GM21367 (cell line): ENCODE measurements at regions not wholly inside any gene's neighbourhood (a gene's known extent, or its start where the extent isn't known, plus 50 kb on each side); places are given as distances from the start of the nearest gene placed in this dataset.
"Not testable (repeated sequence)": the region's sequence is repeated elsewhere in the genome, so short reads cannot be mapped to it uniquely, and the experiment has no call there.

ENCODE experiments used
- ATAC-seq: cut with Tn5 transposase; IDR thresholded peaks from one replicate; pipeline ENCODE4 v1.9.1; 2021; ENCODE audit not compliant: unreplicated experiment

- ATAC-seq: no peak
Measured at GRCh38 chr20:22942742-22943141, 92.4 kb upstream of the SSTR4 start.

GRCh38 chr20:22944062-22944461, 91.0 kb upstream of the SSTR4 start:
- ATAC-seq: no peak

GRCh38 chr20:22944936-22945335, 90.2 kb upstream of the SSTR4 start:
- ATAC-seq: no peak

GRCh38 chr20:22946596-22946995, 88.5 kb upstream of the SSTR4 start:
- ATAC-seq: no peak

- no peak for ATAC-seq
Measured at GRCh38 chr20:22949331-22950109, 85.6 kb upstream of the SSTR4 start.

GRCh38 chr20:22951966-22952365, 83.1 kb upstream of the SSTR4 start:
- no peak for ATAC-seq

- ATAC-seq: no peak
Measured at GRCh38 chr20:22954661-22955060, 80.5 kb upstream of the SSTR4 start.

GRCh38 chr20:22958390-22958789, 76.7 kb upstream of the SSTR4 start:
- ATAC-seq: no peak

- no peak for ATAC-seq
Measured at GRCh38 chr20:22962567-22963439, 72.3 kb upstream of the SSTR4 start.

- ATAC-seq: no peak
Measured at GRCh38 chr20:22963581-22963980, 71.5 kb upstream of the SSTR4 start.

GRCh38 chr20:22966787-22967464, 68.2 kb upstream of the SSTR4 start:
- ATAC-seq: no peak

GRCh38 chr20:22967706-22968105, 67.4 kb upstream of the SSTR4 start:
- not testable (repeated sequence) for ATAC-seq

GRCh38 chr20:22969031-22969430, 66.1 kb upstream of the SSTR4 start:
- ATAC-seq: not testable (repeated sequence)

- ATAC-seq: not testable (repeated sequence)
Measured at GRCh38 chr20:22971077-22971476, 64.0 kb upstream of the SSTR4 start.

GRCh38 chr20:22974354-22974753, 60.8 kb upstream of the SSTR4 start:
- no peak for ATAC-seq

- no peak for ATAC-seq
Measured at GRCh38 chr20:22977047-22977785, 57.9 kb upstream of the SSTR4 start.

GRCh38 chr20:22984008-22984407, 51.1 kb upstream of the SSTR4 start:
- no peak for ATAC-seq

- ATAC-seq: no peak
Measured at GRCh38 chr20:22984606-22985005, 50.5 kb upstream of the SSTR4 start.

- ATAC-seq: no peak
Measured at GRCh38 chr20:22985239-22985778, 49.8 kb upstream of the SSTR4 start.
